K562 (cell line): ENCODE measurements at regions not wholly inside any gene's neighbourhood (a gene's known extent, or its start where the extent isn't known, plus 50 kb on each side); places are given as distances from the start of the nearest gene placed in this dataset.

Source experiments
- ATAC-seq: fragments of 200-7000 bp; cut with Tn5 transposase; 3 replicates; pipeline ENCODE4 v1.9.1; 2020; ENCODE audit warnings: moderate library complexity
- BruUV-seq: library from RNA; stranded (reverse); fragments of 400-500 nt; replicated peaks from 2 replicates; lab custom pipeline; 2021; lab: Mats Ljungman, UMichigan
- CTCF ChIA-PET: fragments of 300-600 bp; formaldehyde crosslinking; extraction: SDS; loops from one replicate; lab custom pipeline; 2021; ENCODE audit warnings: low intra/inter-chr PET ratio; lab: Yijun Ruan, JAX
- POLR2A ChIA-PET: fragments of 300-600, 350-650 bp; sonication (Branson Sonifier 250); formaldehyde crosslinking; extraction: SDS; loops from one replicate; lab custom pipeline; 2021; ENCODE audit warnings: antibody characterized with exemption, inconsistent platforms; lab: Yijun Ruan, JAX
- DNase-seq, 4 experiments: peaks; one replicate each; pipeline versions ENCODE4 v3.0.0 to v3.0.0-alpha.2; 2011 to 2018; ENCODE audit warnings: low spot score in 3 of 4, mixed read lengths in 3 of 4; ENCODE audit errors: extremely low read depth in 1 of 4
- FAIRE-seq: peaks from 2 replicates; lab custom pipeline; 2011; peaks lifted over from hg19 to GRCh38; lab: Jason Lieb, UNC
- H2AFZ ChIP-seq: 2 replicates; pipeline ENCODE4 v1.6.0; 2011; ENCODE audit warnings: low read depth, low read length, control low read depth, inconsistent platforms
- H3K27ac ChIP-seq: fragments of 200-600 bp; 3 replicates; pipeline ENCODE4 v1.8.0; 2011; ENCODE audit warnings: low read depth, mild to moderate bottlenecking, control low read depth, inconsistent platforms, low read length, moderate library complexity, mixed read lengths; ENCODE audit errors: extremely low read depth
- H3K27me3 ChIP-seq, 2 experiments: fragments of 300-600 bp in 1 of 2; 2 replicates in 1 of 2; 3 replicates in 1 of 2; pipeline versions ENCODE4 v1.6.0 to v1.8.0; 2011; ENCODE audit warnings: inconsistent platforms in 2 of 2, low read length in 2 of 2, mild to moderate bottlenecking in 1 of 2, mixed read lengths in 1 of 2, moderate library complexity in 1 of 2; ENCODE audit not compliant: control insufficient read depth in 2 of 2, insufficient read depth in 2 of 2
- H3K36me3 ChIP-seq: fragments of 300-600 bp; 3 replicates; pipeline ENCODE4 v1.8.0; 2011; ENCODE audit warnings: mild to moderate bottlenecking, low read length, inconsistent platforms; ENCODE audit not compliant: control insufficient read depth, insufficient read depth
- H3K4me1 ChIP-seq, 2 experiments: fragments of 200-600 bp in 1 of 2; replicated peaks in 1 of 2; 2 replicates in 1 of 2; 3 replicates in 1 of 2; pipeline versions ENCODE4 v1.5.1 to v1.8.0; 2011; ENCODE audit warnings: inconsistent platforms in 2 of 2, low read length in 2 of 2, mild to moderate bottlenecking in 1 of 2, mixed read lengths in 1 of 2, moderate library complexity in 1 of 2; ENCODE audit not compliant: control insufficient read depth in 2 of 2, insufficient read depth in 2 of 2
- H3K4me2 ChIP-seq: 2 replicates; pipeline ENCODE4 v1.6.1; 2011; ENCODE audit warnings: low read length, control low read depth, inconsistent platforms, mixed read lengths; ENCODE audit not compliant: insufficient read depth
- H3K4me3 ChIP-seq: fragments of 200-600 bp; sonication (generic), shearing (Covaris generic); 2 replicates; pipeline ENCODE4 v1.5.1; 2016; ENCODE audit warnings: control low read depth, inconsistent platforms
- H3K79me2 ChIP-seq: fragments of 200-600 bp; 3 replicates; pipeline ENCODE4 v1.8.0; 2011; ENCODE audit warnings: low read length, inconsistent platforms; ENCODE audit not compliant: control insufficient read depth, insufficient read depth
- H3K9ac ChIP-seq, 2 experiments: 2 replicates each; pipeline versions ENCODE4 v1.6.0 to v1.6.1; 2011; ENCODE audit warnings: low read depth in 2 of 2, low read length in 2 of 2, control low read depth in 1 of 2, inconsistent platforms in 1 of 2, mild to moderate bottlenecking in 1 of 2, mixed read lengths in 1 of 2; ENCODE audit not compliant: insufficient read depth in 1 of 2
- H3K9me1 ChIP-seq: one replicate; pipeline ENCODE4 v1.6.0; 2011; ENCODE audit warnings: inconsistent platforms, mild to moderate bottlenecking, low read length, moderate library complexity; ENCODE audit not compliant: control insufficient read depth, insufficient read depth
- H3K9me3 ChIP-seq: replicated peaks from 2 replicates; pipeline ENCODE4 v1.5.1; 2011; ENCODE audit warnings: low read depth, low read length, inconsistent platforms; ENCODE audit not compliant: control insufficient read depth, insufficient read depth
- H4K20me1 ChIP-seq: replicated peaks from 2 replicates; pipeline ENCODE4 v1.6.1; 2011; ENCODE audit warnings: low read length, inconsistent platforms, mixed read lengths; ENCODE audit not compliant: control insufficient read depth, insufficient read depth
- CAMTA2 ChIP-seq: fragments of 250-450 bp; sonication (Bioruptor Pico); conservative IDR thresholded peaks from 2 replicates; pipeline ENCODE4 v1.5.1; 2022
- HDAC6 ChIP-seq: IDR thresholded peaks from 2 replicates; pipeline ENCODE4 v1.6.1; 2012; ENCODE audit warnings: low read depth, mild to moderate bottlenecking, control low read depth, inconsistent platforms, low read length, moderate library complexity
- NCOR1 ChIP-seq: fragments of 450-650 bp; IDR thresholded peaks from 2 replicates; pipeline ENCODE4 v1.6.1; 2016; ENCODE audit warnings: mild to moderate bottlenecking, moderate library complexity
- PPARD ChIP-seq: fragments of 250-450 bp; sonication (Bioruptor Pico); IDR thresholded peaks from 2 replicates; pipeline ENCODE4 v1.8.0; 2022; ENCODE audit warnings: inconsistent platforms, mild to moderate bottlenecking, moderate library complexity
- RNF2 ChIP-seq: sonication (generic); IDR thresholded peaks from 2 replicates; pipeline ENCODE4 v1.6.1; 2016
- TFAM ChIP-seq: fragments of 250-450 bp; sonication (Bioruptor Pico); conservative IDR thresholded peaks from 2 replicates; pipeline ENCODE4 v1.5.0; 2021; ENCODE audit warnings: mild to moderate bottlenecking, moderate library complexity
- TRIM25 ChIP-seq: fragments of 450-650 bp; IDR thresholded peaks from 2 replicates; pipeline ENCODE4 v1.7.0; 2016; ENCODE audit warnings: borderline replicate concordance
- ZBTB26 ChIP-seq: fragments of 450-650 bp; formaldehyde crosslinking; IDR thresholded peaks from 2 replicates; pipeline ENCODE4 v1.4.0; 2022; ENCODE audit warnings: missing genetic modification characterization
- ZNF253 ChIP-seq: fragments of 250-450 bp; sonication (Bioruptor Pico); conservative IDR thresholded peaks from 2 replicates; pipeline ENCODE4 v1.6.1; 2021; ENCODE audit warnings: mild to moderate bottlenecking
- ZNF347 ChIP-seq: fragments of 450-650 bp; formaldehyde crosslinking; IDR thresholded peaks from 2 replicates; pipeline ENCODE4 v1.4.0; 2020; ENCODE audit warnings: low read depth, mild to moderate bottlenecking, moderate library complexity
- in situ Hi-C: fragments of 300-500 bp; cut with MboI; formaldehyde crosslinking; loops from 4 replicates; pipeline ENCODE4 v1.15.0; 2018; ENCODE audit warnings: inconsistent platforms, mixed read lengths
- intact Hi-C: fragments of 100-400 bp; cut with micrococcal nuclease; formaldehyde crosslinking; loops from 2 replicates; pipeline ENCODE4 v1.14.2; 2022

GRCh38 chr7:7118822-7119221 is 63.5 kb upstream of the C1GALT1 start (continued):
- TF ChIP-seq TRIM25, result no peak
- no peak for TF ChIP-seq PPARD

GRCh38 chr7:7119729-7120128 is 62.6 kb upstream of the C1GALT1 start:
- DNase-seq (no peak), FAIRE-seq (no peak), ATAC-seq (no peak)
- no peaks in the 10 kb centered on the region for H3K79me2 ChIP-seq
- H3K4me1 ChIP-seq, result no peaks in the 10 kb centered on the region; a peak in 1 of 5 replicates
- no TSS peak for BruUV-seq
- no peaks in the 10 kb centered on the region for H3K27me3 ChIP-seq
- intact Hi-C loops (no loop called here), in situ Hi-C loops (no loop called here)
- H3K4me2 ChIP-seq, result no peak overlapping the region
- ChIA-PET POLR2A (interaction anchor here (1.9 kb wide), 1 partner anchor 15 kb away, joined by 4 read pairs; no protein-coding TSS in a partner anchor), CTCF (no interaction called here)
- no peak overlapping the region for H3K27ac ChIP-seq
- no peaks in the 10 kb centered on the region for H3K36me3 ChIP-seq
- H2AFZ ChIP-seq, result no peak overlapping the region
- no peak for TF ChIP-seq RNF2
- TF ChIP-seq HDAC6, result no peak
- TF ChIP-seq CAMTA2 (CRISPR knock-in tag), result no peak
- no peak for TF ChIP-seq TFAM (CRISPR knock-in tag)
- no peak for TF ChIP-seq ZNF253 (CRISPR knock-in tag)
- TF ChIP-seq ZBTB26 (CRISPR knock-in tag), result no peak
- no peak for TF ChIP-seq ZNF347 (CRISPR knock-in tag)
- no peak for TF ChIP-seq NCOR1
- H3K9ac ChIP-seq, result no peak overlapping the region
- H3K9me3 ChIP-seq, result no peaks in the 10 kb centered on the region
- H3K4me3 ChIP-seq, result no peak overlapping the region
- H3K9me1 ChIP-seq, result no peaks in the 10 kb centered on the region
- H4K20me1 ChIP-seq, result no peaks in the 10 kb centered on the region
